Muscle of back (tissue), 3 donors: ENCODE measurements at regions not wholly inside any gene's neighbourhood (a gene's known extent, or its start where the extent isn't known, plus 50 kb on each side); places are given as distances from the start of the nearest gene placed in this dataset.

Experiments
- DNase-seq, 3 donors: peaks; one replicate each; pipeline versions ENCODE4 v3.0.0 to v3.0.0-alpha.2; 2013

DNA sequence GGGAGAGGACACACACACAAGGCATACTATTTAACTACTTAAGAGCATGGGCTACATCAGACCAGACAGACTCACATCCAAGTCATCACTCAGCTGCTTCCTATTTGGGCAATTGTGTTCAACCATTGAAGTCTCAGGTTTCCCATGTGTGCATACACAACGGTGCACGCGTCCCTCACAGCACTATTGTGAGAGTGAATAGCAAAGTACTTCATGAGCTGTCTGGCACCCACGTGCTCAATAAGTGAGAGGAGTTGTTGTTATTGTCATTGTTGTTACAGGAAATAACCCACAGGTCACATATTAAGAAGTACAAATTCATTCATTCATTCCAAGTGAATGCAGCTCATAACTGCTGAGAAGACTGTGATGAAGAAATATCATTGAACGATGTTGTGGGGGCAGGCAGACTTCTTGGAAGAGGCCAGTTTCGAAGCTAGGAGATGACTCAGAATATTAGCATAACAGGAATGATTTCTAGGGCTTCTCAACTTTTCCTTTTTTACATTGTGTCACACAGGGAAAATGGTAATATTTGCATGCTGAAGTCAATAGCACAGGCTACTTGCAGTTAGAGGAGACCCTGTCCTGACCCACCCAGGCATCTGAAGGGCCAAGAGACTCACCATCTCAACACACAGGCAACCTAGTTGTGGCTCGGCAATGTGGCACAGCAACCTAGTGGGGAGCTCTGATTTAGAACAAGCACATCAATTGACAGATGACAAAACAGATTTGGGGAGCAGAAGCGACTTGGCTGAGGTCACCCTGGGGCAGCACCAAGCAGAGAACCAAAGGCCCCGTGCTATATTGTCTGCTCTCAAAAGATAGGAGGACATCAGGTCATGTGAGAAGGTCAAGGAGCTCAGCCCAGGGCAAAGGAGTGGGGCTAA is 606.0 kb downstream of the BUD13 start:
- peak in 1 of 3 donors; percentile 10 for DNase-seq

DNA sequence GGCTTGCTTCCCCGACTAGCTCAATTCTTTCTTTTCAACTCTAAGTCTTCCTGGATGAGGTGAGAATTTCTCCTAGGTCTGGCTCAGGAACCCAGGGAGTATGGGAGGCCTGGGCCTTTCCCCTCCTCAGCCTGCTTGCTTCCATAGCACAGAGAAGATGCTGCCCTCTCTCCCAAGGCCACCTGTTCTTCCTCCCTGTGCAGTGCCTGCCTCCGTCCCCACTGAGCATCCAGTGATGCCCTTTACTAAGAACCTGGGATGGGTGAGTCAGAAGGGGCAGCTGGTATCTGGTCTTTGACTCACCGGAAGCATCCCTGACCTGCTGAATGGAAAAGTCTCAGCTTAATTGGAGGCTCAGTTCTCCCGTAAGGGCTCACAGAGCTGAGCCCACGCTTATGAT is 607.9 kb downstream of the BUD13 start:
- DNase-seq, result no peak

DNA sequence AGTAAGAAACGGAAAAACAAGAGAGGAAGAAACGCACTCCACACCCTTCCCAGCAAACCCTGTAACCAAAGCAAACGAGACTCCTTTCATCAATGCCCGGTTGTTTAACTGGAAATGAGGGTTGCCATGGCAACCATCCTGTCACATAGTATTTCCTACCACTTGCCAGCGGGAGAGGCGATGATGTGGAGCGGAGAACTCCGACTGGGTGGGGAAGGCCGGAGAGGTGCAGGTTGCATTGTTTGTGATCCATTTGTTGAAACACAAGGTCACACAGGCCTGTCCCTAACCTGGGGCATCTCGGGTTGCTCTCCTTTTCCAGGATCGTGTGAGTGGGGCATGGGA is 609.9 kb downstream of the BUD13 start:
- peak in 2 of 3 donors; percentile 16 to 28 for DNase-seq

DNA sequence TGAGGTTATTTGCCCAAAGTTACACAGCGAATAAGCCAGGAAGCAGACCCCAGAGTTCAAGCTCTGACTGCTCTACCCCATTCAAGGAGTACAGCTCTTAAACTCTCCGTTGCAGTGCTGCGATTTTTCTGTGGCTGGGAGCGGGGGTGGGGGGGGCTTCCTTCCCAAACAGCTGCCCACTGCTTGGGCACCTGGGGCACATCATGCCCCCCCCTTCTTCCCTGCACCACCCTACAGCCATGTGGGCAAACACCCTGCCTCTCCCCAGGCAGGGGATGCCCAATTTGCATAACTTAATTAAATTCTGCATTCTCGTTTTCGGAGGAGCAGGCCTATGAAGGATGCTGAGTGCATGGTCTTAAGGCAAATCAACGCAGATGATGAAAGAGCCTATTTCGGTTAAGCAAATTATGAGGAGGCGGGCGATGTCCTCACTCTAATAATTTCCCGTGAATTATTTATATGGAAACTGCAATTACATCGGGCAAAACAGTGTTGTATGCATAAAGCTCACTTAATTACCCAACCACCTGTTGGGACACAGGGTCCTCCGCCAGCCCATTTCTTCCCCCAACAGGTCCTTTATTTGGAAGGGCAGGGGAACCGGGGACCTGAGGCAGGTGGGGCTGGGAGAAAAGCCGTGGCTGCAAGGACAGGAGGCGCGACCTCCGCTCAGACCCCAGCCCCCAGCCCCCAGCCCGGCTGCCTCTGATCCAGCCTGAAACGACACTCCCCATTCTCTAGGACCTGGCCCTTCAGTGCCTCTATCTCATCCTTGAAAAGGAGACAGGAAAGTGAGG is 610.5 kb downstream of the BUD13 start:
- no peak for DNase-seq

DNA sequence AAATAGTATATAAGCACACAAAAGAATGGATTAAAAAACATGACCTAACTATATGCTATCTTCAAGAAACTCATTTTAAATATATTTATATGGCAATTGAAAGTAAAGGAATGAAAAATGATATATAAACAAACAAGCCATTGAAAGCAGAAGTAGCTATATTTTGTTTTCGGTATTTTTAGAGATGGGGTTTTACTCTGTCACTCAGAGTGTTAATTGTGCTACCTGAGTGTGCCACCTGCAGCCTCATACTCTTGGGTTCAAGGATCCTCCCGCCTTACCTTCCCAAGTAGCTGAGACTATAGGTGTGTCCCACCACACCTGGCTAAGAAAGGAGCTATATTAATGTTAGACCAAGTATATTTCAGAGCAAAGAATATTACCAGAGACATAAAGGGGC is 624.1 kb downstream of the BUD13 start:
- DNase-seq, result no peak

DNA sequence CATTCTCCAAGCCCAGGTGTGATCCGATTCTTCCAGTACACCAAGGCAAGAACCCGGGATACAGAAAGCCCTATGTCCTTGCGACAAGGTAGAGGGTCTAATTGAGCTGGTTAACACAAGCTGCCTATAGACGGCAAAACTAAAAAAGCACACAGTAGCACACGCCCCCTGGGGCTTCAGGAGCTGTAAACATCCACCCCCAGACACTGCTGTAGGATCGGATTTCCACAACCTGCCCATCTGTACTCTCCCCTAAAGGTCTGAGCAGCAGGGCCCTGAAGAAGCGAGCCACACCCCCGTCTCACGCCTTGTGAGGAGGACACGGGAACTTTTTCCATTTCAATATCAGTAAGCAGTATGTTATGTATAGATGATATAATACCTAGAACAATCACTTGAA is 624.7 kb downstream of the BUD13 start:
- no peak for DNase-seq

DNA sequence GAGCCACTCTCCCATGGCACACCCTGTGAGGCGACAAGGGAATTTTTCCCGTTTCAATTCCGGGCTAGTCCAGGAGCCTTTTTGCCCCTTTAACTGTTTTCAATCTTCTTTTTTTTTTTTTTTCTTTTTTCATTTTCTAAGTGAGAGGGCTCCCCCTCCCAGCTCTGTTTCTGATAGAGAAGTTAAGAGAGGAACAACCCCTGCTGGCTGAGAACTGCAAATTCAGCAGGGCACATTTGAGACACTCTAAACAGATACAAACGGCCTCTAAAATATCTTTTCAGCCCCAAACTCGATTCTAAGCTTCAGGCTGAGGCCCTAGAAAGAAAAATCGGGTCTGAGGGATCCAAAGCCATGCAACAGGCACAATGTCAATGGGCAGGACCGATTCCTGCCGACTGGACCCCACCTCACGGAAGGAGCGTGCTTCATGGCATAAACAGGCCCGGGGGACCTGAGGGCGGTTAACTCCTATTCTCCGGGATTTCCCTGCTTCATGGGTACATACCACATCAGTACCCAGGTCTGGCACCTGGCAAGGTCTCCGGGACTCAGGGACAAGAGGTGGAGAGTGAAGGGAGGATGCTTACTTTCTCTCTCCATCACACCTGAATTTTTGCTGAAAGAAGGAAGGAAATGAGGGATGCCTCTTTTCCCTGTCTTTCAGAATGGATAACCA is 627.5 kb downstream of the BUD13 start:
- no peak for DNase-seq

DNA sequence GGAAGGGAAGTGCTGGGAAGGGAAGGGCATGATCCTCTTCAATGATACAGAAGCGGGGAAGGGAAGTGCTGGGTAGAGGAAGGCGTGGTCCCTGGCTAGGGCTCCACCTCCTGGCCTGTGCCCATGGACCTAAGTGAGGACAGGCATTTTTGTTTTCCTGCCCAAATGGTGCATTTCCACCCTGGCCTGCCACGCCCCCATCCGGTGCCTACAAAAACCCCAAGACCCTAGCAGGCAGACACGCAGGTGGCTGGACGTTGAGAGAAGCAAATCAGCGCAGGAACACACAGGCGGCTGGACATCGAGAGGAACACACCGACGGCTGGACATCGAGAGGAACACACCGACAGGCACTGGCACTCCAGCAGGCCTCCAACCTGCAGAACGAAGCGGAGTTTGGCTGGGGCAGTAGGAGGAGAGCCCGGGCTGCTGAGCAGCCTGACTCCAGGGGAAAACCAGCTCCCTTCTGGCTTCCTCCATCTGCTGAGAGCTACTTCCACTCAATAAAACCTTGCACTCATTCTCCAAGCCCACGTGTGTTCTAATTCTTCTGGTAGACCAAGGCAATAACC is 628.3 kb downstream of the BUD13 start:
- DNase-seq, result no peak

DNA sequence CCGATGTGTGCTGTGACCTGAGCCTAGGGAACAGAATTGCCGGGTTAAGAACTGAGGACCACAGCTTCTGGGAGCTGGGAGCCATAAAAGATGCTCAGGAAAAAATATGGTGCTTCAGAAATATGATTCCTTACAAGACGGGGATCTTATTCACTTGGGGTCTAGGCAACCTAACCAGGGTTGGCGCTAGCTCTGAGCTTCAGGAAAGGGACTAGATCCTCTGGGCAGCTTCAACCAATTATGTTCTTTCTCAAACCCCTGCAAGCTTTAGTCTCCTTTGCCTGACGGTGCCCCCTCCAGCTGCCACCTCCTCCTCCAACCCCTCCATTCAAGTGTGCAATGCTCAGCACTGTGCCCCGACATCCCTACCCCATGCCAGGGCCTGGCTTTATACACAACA is 634.1 kb upstream of the CADM1 start:
- DNase-seq, result no peak

DNA sequence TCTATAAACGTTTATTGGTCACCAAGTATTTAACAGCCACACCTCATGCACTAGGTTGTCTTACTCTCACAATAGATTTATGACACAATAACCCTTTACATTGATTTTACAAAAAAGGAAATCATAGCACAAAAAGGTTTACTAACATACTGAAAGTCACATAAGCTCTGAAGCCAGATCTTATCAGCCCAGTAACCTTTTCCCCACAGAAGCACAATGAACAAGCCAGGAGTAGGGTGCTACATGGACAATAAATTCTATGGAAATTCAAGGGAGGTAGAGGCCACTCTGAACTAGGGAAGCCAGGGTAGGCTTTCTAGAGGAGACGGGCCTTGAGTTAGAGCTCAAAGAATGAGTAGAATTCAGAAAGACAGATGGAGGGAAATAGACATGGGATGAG is 633.5 kb upstream of the CADM1 start:
- DNase-seq, result no peak

DNA sequence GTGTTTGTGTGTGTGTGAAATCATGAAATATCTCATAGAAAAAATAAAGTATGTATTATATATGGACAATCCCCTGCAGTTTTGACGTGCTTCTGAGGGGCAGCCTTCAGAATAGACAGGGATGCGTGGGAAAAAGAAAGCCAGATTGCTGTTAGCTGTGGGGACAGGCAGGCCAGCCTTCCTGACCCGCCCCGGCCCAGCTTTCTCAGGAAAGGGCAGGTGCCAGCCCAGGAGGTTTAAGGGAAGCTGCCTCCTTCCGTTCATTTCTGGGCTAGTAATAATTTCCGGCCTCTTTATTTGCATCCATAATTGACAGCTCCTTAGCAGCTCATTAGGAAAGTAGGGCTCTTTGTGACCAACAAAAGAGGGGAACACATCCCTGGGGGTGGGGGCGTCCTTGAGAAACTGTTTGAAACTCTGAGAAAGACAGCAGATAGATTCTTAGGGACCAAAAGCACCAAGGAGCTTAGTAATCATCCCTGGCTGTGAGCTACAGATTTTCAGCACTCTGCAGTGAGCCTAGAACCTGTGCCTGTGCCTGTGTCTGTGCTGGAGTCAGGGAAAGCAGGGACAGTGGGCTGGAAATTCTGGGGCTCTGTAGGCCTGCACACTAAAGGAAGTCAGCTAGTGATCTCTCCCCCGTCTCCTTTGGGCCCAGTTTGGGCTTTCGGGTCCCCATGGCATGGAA is 632.9 kb upstream of the CADM1 start:
- DNase-seq, result no peak

DNA sequence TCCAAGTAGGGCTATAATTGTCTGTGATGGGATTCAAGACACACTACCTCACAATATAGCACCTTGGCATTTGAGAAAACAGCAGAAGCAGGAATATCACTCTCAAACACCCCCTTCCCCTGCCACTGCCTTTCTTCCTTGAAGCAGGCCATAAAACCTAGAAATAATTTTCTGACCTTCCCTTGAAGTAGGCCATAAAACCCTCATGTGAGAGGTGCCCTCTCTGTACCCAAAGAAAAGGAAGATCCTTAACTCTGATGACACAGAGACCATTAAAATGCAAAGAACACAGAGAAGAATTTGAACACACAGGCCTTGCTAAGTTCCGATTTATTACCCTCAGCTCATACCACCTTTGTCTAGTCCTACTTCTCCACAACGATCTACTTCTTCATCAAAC is 631.7 kb upstream of the CADM1 start:
- no peak for DNase-seq

DNA sequence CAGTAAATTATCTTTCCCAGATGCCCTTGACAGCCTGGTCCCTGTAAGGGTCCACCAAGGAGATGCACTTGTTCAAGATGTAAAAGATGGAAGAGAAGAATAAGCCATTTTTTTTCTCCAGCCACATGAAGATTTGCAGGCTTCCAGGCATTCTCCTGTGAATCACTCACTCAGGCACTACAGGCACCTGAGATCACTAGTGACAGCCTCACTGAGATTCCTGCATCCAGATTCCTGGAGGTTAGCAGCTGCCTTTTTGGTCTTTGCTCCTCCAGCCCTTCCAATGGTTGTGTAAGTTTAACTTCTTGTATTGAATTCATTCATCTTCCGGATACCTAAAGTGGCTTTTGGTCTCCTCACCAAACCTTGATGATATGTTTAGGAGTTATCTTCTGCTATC is 630.2 kb upstream of the CADM1 start:
- DNase-seq, result no peak

DNA sequence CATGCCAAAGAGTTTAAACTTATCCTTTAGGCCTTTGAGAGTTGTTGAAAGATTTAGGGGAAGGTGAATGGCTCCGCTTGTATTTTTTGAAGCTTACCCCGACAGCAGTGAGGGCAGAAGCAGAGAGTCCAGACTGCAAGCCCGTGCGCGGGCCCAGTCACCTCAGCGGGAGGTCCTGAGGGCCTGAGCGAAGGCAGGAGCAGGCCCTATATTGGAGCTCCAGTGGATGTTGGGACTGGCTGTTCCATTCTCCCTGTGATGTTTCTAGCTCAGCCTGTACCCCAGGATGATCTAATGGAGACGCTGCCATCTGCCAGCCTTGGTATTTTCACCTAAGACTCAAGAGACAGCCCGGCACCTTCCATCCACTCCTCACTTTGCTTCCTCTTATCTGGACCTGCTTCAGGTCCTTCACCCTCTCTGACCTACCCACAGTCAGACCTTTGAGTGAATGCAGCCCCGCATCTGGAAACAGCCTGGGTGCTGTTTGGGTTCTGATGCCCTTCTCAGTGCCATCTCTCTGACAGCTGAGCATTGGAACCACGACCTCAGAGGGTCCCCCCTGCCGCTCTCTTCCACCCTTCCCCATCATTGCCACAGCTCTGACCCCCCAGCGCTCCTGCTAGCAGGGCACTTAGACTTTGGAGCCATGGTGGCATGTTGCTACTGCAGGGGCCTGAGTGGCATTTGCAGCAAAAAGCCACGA is 628.2 kb upstream of the CADM1 start:
- DNase-seq, result no peak

DNA sequence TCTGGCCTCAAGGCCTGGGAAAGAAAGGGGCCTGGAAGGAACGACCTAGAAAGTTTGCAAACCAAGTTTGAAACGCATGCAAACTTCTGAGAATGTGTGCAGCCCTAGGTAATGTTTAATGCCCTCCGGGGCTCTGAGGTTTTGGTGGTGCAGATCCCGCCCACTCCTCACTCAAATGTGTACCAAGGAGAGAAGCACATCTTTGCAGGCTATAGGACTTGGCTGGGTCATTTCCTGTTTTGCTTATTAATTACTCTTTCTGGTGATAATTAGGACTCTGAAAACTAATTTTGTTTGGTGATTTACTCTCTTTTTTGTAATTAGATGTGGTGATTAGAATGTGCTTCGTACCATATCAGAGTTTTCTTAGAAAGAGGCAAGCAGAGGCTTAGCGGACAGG is 625.9 kb upstream of the CADM1 start:
- DNase-seq, result no peak

DNA sequence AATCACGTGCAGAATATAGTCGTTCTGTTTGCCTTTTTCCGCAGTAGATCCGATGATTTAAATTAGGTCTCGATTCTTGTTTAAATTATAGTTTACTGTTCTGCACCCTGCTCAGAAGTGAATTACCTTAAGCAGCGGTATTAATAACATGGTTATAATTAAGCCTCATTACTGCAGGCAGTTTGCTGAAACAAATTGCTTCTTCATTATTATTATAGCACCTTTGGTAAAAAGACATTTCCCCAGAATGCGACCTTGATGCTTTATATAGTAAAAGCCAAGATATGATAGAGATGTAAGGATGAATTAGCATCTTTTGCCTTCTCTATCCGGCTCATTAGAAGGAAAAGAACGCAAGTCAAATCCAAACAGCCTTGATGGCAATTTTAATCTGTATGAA is 625.2 kb upstream of the CADM1 start:
- DNase-seq, result no peak

DNA sequence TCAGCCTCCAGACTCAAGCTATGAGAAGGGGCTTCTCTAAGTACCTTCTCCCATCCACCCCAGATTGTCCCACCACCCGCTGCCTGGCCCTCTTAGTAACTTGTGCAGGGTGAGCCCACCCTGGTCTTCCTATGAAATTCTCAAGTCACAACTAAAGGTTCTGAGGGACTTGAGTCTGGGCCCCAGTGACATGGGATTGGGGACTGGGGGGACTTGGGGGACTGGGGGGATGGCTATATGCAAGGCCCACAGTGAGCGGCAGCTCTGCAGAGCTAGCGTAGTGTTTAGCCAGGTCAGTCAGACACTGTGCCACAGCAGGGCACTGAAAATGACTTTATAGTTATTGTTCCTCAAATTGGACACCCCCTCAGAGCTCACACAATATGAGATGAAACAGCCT is 622.3 kb upstream of the CADM1 start:
- DNase-seq, result no peak

DNA sequence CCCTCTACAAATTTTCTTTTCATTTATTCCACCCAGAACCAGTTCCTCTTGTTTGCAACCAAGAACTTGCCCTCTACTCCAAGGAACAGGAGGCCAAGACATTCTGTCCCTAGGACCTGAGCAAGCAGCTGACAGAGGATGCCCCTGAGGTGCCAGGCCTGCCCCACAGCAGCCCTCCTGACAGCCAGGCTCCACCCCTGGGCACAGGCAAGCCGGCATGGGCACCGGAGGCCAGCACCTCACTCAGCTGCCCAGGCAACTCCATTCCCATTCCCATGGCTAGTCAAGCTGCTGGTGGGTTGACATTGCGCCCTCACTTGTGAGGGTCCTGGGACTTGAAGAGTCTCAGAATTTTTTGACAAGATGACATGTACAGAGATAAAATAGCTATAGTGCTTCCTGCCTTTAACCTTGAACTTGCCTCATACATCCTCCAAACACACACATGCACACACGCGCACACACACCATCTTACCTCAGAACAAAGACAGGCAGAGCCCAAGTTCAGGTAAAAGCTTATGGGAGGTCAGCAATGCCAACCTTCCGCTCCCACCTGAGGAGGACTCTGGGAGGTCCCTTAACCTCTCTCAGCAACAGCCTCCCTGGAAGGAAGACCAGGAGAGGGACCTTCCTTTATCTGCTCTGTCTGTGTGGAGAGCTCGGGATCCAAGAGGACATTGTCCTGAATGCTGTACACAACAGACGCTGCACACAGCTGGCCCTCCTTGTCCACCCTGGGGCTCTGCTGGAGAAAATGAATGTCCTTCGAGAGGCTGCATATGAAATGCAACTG is 620.9 kb upstream of the CADM1 start:
- DNase-seq, result no peak

DNA sequence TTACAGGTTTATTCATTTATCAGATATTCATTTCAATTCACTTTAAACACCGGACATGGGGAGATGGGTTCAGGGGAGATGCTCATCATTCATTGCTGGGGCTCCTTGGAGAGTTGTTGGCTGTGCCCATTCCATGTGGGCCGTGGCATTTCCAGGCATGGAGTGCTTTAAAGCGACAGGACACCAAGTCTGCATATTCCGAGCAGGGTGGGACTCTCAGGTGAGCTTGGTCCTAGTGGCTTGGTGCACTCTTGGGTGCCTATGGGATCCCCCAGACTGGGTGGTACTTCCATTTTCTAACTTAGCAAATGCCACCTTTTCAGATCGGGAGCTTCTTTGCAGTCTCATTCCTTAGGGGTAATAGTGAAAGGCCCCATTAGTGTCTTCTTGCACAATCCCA is 619.5 kb upstream of the CADM1 start:
- DNase-seq, result no peak
